Transverse colon (tissue), 3 donors: ENCODE measurements at regions not wholly inside any gene's neighbourhood (a gene's known extent, or its start where the extent isn't known, plus 50 kb on each side); places are given as distances from the start of the nearest gene placed in this dataset.
"Not testable (repeated sequence)": the region's sequence is repeated elsewhere in the genome, so short reads cannot be mapped to it uniquely, and the experiment has no call there.

Source experiments
- EP300 ChIP-seq: sonication (generic); formaldehyde crosslinking; IDR thresholded peaks from one replicate; pipeline ENCODE4 v1.6.1; 2017; ENCODE audit warnings: antibody characterized with exemption, low read depth
- POLR2A ChIP-seq: fragments of 450-650 bp; IDR thresholded peaks from one replicate; pipeline ENCODE4 v1.6.1; 2016; ENCODE audit warnings: antibody characterized with exemption, mild to moderate bottlenecking, moderate library complexity
- TF ChIP-seq, protein P1 (sequence below), 5 experiments: fragments of 200-600 bp in 3 of 5; fragments of 450-650 bp in 2 of 5; sonication (generic) in 3 of 5; IDR thresholded peaks; 1 replicate in 2 of 5; 2 replicates in 3 of 5; pipeline ENCODE4 v1.5.1; 2016 to 2017; ENCODE audit warnings: antibody characterized with exemption in 5 of 5, inconsistent platforms in 3 of 5, mild to moderate bottlenecking in 2 of 5, moderate library complexity in 1 of 5

DNA sequence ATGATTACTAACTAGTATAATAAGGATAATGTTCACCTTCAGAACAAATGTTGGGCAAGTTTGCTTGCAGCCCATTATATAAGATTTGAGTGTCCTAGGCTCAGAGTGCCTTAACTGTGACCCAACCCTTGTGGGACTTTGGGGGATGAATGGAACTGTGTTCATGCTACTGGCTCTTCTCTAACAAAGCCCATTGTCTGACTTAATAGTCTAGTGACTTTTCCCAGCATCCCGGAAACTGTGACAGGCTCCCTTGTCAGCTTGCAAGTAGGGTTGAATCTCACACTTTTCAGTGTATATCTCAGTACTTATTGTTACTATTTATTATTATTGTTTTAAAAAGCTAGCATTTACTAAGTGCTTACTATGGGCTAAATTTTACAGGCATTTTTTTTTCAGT, 729.2 kb downstream of the PRIM2 start:
- TF ChIP-seq, protein P1, sequence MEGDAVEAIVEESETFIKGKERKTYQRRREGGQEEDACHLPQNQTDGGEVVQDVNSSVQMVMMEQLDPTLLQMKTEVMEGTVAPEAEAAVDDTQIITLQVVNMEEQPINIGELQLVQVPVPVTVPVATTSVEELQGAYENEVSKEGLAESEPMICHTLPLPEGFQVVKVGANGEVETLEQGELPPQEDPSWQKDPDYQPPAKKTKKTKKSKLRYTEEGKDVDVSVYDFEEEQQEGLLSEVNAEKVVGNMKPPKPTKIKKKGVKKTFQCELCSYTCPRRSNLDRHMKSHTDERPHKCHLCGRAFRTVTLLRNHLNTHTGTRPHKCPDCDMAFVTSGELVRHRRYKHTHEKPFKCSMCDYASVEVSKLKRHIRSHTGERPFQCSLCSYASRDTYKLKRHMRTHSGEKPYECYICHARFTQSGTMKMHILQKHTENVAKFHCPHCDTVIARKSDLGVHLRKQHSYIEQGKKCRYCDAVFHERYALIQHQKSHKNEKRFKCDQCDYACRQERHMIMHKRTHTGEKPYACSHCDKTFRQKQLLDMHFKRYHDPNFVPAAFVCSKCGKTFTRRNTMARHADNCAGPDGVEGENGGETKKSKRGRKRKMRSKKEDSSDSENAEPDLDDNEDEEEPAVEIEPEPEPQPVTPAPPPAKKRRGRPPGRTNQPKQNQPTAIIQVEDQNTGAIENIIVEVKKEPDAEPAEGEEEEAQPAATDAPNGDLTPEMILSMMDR (IDR thresholded peaks at IDR 0.05): not testable (repeated sequence)
- TF ChIP-seq POLR2A, EP300: not testable (repeated sequence)
